ENCODE measurements at regions not wholly inside any gene's neighbourhood (a gene's known extent, or its start where the extent isn't known, plus 50 kb on each side); places are given as distances from the start of the nearest gene placed in this dataset.

- no peaks in the 10 kb centered on the region for H3K9me3 ChIP-seq (replicated peaks; ENCODE audit: control insufficient read depth, insufficient read depth, low read depth, low read length)
- FAIRE-seq: no peak
These were observed 105.1 kb upstream of the FOXN2 start for GRCh38 chr2:48209214-48209885.

More at GRCh38 chr2:48209214-48209885, 105.1 kb upstream of the FOXN2 start:
- no TSS peak for BruUV-seq (replicated peaks)
- H4K20me1 ChIP-seq (replicated peaks; ENCODE audit: control insufficient read depth, insufficient read depth, low read length): no peaks in the 10 kb centered on the region
- H3K27me3 ChIP-seq (ENCODE audit: control insufficient read depth in 2 of 2, insufficient read depth in 2 of 2, low read length in 2 of 2): no peaks in the 10 kb centered on the region
- POLR2A ChIA-PET: interaction anchor here (1.0 to 1.1 kb wide), 2 partner anchors 18 to 96 kb away, joined by 3 to 4 read pairs; no protein-coding TSS in a partner anchor
- intact Hi-C loops (cut with micrococcal nuclease) (no loop called here), in situ Hi-C loops (cut with MboI) (no loop called here)
- no peak for TF ChIP-seq POLR3G (IDR thresholded peaks at IDR 0.05; ENCODE audit: extremely low read depth, insufficient read length, insufficient replicate concordance)
- no peak for TF ChIP-seq POLR2AphosphoS2 (IDR thresholded peaks at IDR 0.05; ENCODE audit: low read length)
- 0 out of 2 replicates have a peak, but pooled peaks have one; percentile 35 for TF ChIP-seq ATF3 (IDR thresholded peaks at IDR 0.05)
- TF ChIP-seq ATF3 (CRISPR knock-in tag; conservative IDR thresholded peaks at IDR 0.05): no peak
- TF ChIP-seq ZNF124 (CRISPR knock-in tag; IDR thresholded peaks at IDR 0.05): no peak
- TF ChIP-seq POU5F1 (IDR thresholded peaks at IDR 0.05; ENCODE audit: borderline replicate concordance, low read depth, low read length, partially characterized antibody): no peak
- DNase-seq (ENCODE audit: extremely low read depth in 1 of 4, low spot score in 3 of 4) (no peak), ATAC-seq (no peak)
- no peak overlapping the region for H3K27ac ChIP-seq (ENCODE audit: extremely low read depth, low read depth, low read length)
- H3K79me2 ChIP-seq (ENCODE audit: control insufficient read depth, insufficient read depth, low read length): no peaks in the 10 kb centered on the region
- peaks cover 3 to 24% of the 10 kb centered on the region in 2 experiments; a peak in 3 of 5 replicates for H3K4me1 ChIP-seq (replicated peaks in 1 of 2; ENCODE audit: control insufficient read depth in 2 of 2, insufficient read depth in 2 of 2, low read length in 2 of 2)
- H3K9me1 ChIP-seq (ENCODE audit: control insufficient read depth, insufficient read depth, low read length): no peaks in the 10 kb centered on the region
- H3K9ac ChIP-seq (ENCODE audit: insufficient read depth in 1 of 2, low read depth in 2 of 2, low read length in 2 of 2): no peak overlapping the region
- no peak overlapping the region for H3K4me3 ChIP-seq
- H3K4me2 ChIP-seq (ENCODE audit: insufficient read depth, low read length): no peak overlapping the region
- H2AFZ ChIP-seq (ENCODE audit: low read depth, low read length): no peak overlapping the region; the same call in 1 of the 2 replicates
- no peaks in the 10 kb centered on the region for H3K36me3 ChIP-seq (ENCODE audit: control insufficient read depth, insufficient read depth, low read length)
- CTCF ChIA-PET (ENCODE audit: low intra/inter-chr PET ratio): interaction anchor here (0.6 kb wide), 1 partner anchor 9 kb away, joined by 3 read pairs; no protein-coding TSS in a partner anchor

Data from K562 (cell line).